ENCODE measurements at regions not wholly inside any gene's neighbourhood (a gene's known extent, or its start where the extent isn't known, plus 50 kb on each side); places are given as distances from the start of the nearest gene placed in this dataset.

DNA sequence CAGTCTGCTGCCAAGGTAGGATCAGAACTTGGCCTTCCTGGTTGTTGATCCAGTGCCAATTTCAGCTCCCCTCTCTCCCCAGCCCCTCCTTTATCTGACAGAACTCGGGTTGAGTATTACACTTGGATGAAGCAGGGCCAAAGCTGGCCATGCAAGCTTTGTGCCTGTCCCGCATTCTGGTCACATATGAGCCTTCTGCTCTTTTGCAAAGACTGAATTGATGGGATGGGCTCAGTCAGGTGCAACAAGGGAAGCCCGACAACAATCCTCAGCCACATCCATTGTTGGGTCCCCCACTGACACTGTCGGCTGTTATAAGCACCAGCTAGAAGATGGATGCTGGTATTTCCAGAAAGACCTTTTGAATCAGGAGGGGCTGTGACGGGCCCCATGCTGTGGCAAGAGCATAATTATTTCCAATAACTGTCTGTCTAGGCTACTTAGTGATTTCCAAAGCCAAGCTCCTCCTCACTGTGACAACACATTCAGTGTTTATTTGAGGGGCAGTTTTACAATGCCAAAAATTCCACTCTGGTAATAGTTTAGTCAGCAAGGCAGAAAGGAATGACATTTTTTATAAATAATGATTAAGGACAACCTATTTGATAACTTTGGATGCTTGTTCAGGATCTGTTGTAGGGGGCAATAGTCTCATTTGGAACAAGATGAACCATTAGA, 146.8 kb upstream of the FRMD4B start:
- FAIRE-seq = no peak
- H3K36me3 ChIP-seq (ENCODE audit: control insufficient read depth in 2 of 2, extremely low read depth in 1 of 2, insufficient read depth in 2 of 2, low read length in 2 of 2) = no peaks in the 10 kb centered on the region
- intact Hi-C loops (cut with micrococcal nuclease) (no loop called here), dilution Hi-C loops (cut with MboI; ENCODE audit: extremely low pct_ligation_motif_present, low sequenced_read_pairs) (no loop called here)
- H3K9ac ChIP-seq (replicated peaks; ENCODE audit: extremely low read depth, insufficient read depth, low read length) = no peak overlapping the region
- H4K20me1 ChIP-seq (replicated peaks; ENCODE audit: control insufficient read depth, extremely low read depth, insufficient read depth, low read length) = no peaks in the 10 kb centered on the region
- DNase-seq (ENCODE audit: low read depth, low spot score) = no peak
- no peaks in the 10 kb centered on the region for H3K9me3 ChIP-seq (replicated peaks; ENCODE audit: control insufficient read depth, insufficient read depth, low read length)
- no peak overlapping the region for H3K27ac ChIP-seq (ENCODE audit: insufficient read depth, low read depth, low read length)
- POLR2A ChIA-PET = no interaction called here
- H3K79me2 ChIP-seq (ENCODE audit: control insufficient read depth, insufficient read depth, low read length) = no peaks in the 10 kb centered on the region
- no peak overlapping the region for H3K4me2 ChIP-seq (ENCODE audit: insufficient read depth, low read length)
- H3K9me1 ChIP-seq (replicated peaks; ENCODE audit: control insufficient read depth, extremely low read depth, insufficient read depth, low read length) = no peaks in the 10 kb centered on the region
- no peak overlapping the region for H3K4me3 ChIP-seq (replicated peaks in 1 of 3; ENCODE audit: insufficient read depth in 1 of 3, low read depth in 1 of 3, low read length in 3 of 3)
- TF ChIP-seq POLR2A (IDR thresholded peaks at IDR 0.05; ENCODE audit: low read depth, low read length) = no peak
- TF ChIP-seq, protein P1, sequence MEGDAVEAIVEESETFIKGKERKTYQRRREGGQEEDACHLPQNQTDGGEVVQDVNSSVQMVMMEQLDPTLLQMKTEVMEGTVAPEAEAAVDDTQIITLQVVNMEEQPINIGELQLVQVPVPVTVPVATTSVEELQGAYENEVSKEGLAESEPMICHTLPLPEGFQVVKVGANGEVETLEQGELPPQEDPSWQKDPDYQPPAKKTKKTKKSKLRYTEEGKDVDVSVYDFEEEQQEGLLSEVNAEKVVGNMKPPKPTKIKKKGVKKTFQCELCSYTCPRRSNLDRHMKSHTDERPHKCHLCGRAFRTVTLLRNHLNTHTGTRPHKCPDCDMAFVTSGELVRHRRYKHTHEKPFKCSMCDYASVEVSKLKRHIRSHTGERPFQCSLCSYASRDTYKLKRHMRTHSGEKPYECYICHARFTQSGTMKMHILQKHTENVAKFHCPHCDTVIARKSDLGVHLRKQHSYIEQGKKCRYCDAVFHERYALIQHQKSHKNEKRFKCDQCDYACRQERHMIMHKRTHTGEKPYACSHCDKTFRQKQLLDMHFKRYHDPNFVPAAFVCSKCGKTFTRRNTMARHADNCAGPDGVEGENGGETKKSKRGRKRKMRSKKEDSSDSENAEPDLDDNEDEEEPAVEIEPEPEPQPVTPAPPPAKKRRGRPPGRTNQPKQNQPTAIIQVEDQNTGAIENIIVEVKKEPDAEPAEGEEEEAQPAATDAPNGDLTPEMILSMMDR (IDR thresholded peaks at IDR 0.05; ENCODE audit: extremely low read depth in 1 of 2, insufficient read depth in 1 of 2, low read depth in 1 of 2, low read length in 2 of 2) = no peak
- no peak for TF ChIP-seq JUN (IDR thresholded peaks at IDR 0.05; ENCODE audit: borderline replicate concordance, insufficient read depth, insufficient read length, low read depth)
- no peak for TF ChIP-seq EZH2 (IDR thresholded peaks at IDR 0.05; ENCODE audit: borderline replicate concordance, low read depth, low read length, severe bottlenecking)
- TF ChIP-seq MYC (IDR thresholded peaks at IDR 0.05; ENCODE audit: low read depth, low read length) = no peak
- TF ChIP-seq, protein P2, sequence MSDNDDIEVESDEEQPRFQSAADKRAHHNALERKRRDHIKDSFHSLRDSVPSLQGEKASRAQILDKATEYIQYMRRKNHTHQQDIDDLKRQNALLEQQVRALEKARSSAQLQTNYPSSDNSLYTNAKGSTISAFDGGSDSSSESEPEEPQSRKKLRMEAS (IDR thresholded peaks at IDR 0.05; ENCODE audit: insufficient read depth, insufficient read length) = no peak
- TF ChIP-seq GATA2 (IDR thresholded peaks at IDR 0.05; ENCODE audit: insufficient read depth, insufficient read length, low read depth, low read length) = no peak
- TF ChIP-seq POLR2AphosphoS5 (IDR thresholded peaks at IDR 0.05; ENCODE audit: insufficient read depth, low read depth, low read length) = no peak
- no peak for TF ChIP-seq FOS (IDR thresholded peaks at IDR 0.05; ENCODE audit: borderline replicate concordance, insufficient read depth, low read length)
- H3K4me1 ChIP-seq (ENCODE audit: control insufficient read depth, extremely low read depth, insufficient read depth, low read length) = no peaks in the 10 kb centered on the region
- CTCF ChIA-PET = no interaction called here
- H2AFZ ChIP-seq (ENCODE audit: low read depth, low read length) = no peak overlapping the region
- peaks cover 4 to 10% of the 10 kb centered on the region in 2 experiments for H3K27me3 ChIP-seq (ENCODE audit: control insufficient read depth in 2 of 2, insufficient read depth in 2 of 2, low read length in 2 of 2)
- no TSS peak for BruUV-seq (replicated peaks)

Measured in endothelial cell of umbilical vein (primary cell).